ENCODE measurements at regions not wholly inside any gene's neighbourhood (a gene's known extent, or its start where the extent isn't known, plus 50 kb on each side); places are given as distances from the start of the nearest gene placed in this dataset.

GRCh38 chr9:120307599-120307998 lies 272.4 kb downstream of the CDK5RAP2 start:
- TF ChIP-seq CTCF (IDR thresholded peaks at IDR 0.05) (no peak), EZH2 (IDR thresholded peaks at IDR 0.05; ENCODE audit: borderline replicate concordance, insufficient read depth, low read depth, low read length, poor library complexity, severe bottlenecking) (no peak)
